HG02981 (cell line): ENCODE measurements at regions not wholly inside any gene's neighbourhood (a gene's known extent, or its start where the extent isn't known, plus 50 kb on each side); places are given as distances from the start of the nearest gene placed in this dataset.

Experiments used
- ATAC-seq: cut with Tn5 transposase; IDR thresholded peaks from one replicate; pipeline ENCODE4 v1.9.1; 2021; ENCODE audit warnings: mild to moderate bottlenecking, moderate library complexity; ENCODE audit not compliant: unreplicated experiment

DNA sequence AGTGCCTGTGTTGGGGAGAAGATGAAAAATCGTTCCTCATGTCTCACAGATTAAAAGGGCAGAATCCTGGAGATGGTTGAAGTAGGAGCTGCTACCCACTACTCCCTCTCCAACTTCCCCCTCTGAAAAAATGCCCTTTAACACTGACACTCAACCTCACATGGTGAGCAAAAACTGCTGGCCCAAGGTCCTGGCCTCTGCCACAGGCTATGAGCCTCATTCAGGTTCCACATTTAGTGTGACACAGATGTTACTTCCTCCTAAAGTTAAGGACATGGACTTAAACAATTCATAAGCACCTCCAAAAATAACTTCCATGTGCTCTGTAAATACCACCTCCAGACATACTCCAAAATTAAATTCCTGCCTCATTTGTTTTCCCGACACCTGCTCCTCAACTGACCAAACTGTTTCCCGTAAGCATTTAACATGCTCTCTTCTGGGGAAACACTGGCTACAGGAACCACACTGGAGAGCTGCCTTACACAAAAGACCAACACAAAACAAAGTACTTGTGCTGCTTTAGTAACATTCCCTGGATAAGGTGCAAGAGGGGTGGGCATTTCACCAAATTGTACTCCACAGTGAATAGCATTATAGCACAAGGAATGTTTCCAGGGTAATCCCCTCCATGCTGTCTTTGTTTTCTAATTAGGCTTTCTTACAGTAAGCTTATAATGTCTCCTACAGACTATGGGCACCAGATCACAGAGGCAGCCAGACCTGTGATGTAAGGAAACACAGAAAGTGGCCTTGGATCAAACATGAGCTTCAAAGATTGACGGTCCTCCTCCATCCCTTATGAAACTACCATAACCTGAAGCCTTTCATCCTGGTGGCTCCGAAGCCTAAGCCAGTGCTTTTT is 57.0 kb downstream of the PHLDA1 start:
- no peak for ATAC-seq

DNA sequence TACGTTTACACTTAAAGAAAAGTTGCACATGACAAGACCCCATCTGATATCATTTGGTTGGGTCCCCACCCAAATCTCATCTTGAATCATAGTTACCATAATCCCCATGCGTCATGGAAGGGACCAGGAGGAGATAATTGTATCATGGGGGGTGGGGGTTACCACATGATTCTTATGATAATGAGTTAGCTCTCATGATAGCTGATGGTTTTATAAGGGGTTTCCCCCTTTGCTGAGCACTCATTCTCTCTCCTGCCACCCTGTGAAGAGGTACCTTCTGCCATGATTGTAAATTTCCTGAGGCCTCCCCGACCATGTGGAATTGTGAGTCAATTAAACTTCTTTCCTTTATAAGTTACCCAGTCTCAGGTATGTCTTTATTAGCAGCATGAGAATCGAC is 60.3 kb downstream of the PHLDA1 start:
- no peak for ATAC-seq

DNA sequence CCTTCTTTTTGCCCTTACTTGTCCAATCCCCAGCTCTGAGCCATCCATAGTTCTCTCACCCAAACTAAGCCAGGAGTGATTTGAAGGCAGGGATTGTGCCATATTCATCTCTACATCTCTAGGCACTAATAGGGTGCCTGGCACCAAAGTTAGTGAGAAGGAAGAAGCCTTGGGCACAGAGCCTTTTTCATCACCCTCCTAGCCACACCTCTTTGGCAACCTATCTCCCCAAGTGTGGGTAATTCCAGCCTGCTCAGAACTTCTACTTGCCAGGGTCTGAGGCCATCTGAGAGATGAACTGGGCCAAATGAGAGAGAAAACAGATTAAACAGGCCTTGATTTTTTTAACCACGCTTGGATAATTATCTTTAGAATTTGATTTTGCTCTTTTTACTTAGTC is 61.3 kb downstream of the PHLDA1 start:
- ATAC-seq, result no peak

DNA sequence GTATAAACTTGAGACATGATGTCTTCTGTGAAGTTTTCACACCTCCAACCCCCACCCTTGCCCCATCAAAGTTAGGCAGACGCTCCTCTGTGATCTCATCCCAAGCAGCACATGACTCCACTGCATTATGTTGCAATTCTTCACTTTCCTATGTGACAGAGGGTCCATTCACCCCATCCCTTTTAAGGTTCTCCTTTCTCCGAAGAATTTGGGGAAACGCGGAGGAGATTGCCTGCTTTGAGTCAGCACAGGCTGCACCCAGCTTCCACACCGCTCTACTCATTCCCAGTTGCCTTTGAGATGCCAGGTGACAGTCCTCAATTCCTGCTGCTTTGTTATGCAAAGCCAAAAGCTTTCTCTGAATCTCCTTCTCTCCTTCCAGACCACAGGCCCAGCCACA is 61.8 kb downstream of the PHLDA1 start:
- no peak for ATAC-seq

DNA sequence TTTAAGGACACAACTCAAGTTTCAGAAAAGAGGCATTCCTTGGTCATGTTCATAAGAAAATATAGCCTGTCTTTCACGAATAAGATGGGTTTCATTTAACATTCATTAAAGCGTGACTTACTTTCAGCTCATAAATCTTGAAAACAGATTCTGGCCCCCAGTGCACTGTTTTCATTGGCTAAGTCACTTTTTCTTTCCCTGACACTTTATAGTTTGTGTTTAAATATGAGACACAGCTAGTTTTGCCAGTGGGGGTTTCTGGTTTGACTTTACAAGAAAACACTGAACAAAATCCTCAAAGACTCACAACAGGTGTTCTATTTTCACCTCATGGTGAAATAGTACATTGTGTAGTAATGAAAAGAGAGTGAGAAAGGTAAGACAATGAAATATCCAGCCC is 65.9 kb downstream of the PHLDA1 start:
- ATAC-seq, result no peak

DNA sequence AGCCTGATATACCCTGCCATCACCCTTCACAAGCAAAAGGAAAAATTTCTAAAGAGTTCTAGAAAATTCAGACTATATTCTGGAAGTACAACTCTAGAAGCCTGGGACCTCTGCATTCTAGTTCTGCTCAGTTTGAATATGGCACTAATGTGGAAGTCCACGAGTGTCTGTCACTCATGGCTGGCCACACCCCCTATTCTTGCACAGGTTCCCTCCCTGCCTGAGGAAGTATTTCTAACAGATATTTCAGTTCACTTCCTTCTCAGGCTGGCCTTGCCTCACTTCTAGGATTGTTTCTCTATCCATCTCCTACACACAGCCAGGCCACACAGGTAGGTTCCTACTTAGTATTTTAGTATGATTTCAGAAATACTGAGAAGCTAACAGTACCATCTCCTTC is 67.4 kb downstream of the PHLDA1 start:
- ATAC-seq, result peak; percentile 46

DNA sequence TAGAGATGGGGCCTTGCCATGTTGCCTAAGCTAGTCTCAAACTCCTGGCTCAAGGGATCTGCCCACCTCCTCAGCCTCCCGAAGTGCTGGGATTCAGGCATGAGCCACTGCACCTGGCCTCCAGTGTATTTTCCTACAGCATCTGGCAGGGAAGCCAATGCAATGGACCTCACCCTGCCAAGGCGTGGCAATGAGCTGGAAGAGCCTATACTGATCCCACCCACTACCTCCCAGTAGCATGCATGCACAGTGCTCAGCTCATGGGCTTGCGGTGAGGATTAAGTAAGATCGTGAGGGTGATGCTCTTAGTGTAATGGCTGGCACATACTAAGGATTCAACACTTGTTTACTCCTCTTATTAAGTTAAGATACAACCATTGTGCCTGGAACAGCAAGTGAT is 69.7 kb downstream of the PHLDA1 start:
- ATAC-seq, result no peak

DNA sequence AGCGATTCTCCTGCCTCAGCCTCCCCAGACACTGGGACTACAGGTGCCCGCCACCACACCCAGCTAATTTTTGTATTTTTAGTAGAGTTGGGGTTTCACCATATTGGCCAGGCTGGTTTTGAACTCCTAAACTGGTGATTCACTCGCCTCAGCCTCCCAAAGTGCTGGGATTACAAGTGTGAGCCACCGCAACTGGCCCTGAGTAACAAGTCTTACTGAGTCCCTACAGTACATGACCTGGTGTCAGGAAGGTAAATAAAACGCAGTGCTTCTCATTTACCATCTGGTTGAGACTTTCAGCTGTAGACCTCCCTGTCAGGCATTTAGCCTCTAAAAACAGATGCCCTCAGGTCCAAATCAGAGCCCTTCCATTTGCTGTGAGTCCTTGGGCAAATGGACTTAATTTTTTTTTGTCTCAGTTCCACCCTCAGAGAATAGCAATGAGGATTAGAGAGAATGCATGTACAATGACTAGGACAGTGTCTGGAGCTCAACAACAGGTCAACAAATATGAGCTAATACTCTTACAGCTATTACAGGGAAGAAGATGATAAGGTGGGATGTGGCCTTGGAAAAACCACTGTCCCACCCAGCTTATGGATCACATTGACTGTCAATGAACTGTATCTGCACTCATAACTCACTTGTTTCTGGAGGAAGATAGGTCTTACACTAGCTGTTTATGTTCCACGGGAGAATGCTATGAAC is 70.5 kb downstream of the PHLDA1 start:
- no peak for ATAC-seq

DNA sequence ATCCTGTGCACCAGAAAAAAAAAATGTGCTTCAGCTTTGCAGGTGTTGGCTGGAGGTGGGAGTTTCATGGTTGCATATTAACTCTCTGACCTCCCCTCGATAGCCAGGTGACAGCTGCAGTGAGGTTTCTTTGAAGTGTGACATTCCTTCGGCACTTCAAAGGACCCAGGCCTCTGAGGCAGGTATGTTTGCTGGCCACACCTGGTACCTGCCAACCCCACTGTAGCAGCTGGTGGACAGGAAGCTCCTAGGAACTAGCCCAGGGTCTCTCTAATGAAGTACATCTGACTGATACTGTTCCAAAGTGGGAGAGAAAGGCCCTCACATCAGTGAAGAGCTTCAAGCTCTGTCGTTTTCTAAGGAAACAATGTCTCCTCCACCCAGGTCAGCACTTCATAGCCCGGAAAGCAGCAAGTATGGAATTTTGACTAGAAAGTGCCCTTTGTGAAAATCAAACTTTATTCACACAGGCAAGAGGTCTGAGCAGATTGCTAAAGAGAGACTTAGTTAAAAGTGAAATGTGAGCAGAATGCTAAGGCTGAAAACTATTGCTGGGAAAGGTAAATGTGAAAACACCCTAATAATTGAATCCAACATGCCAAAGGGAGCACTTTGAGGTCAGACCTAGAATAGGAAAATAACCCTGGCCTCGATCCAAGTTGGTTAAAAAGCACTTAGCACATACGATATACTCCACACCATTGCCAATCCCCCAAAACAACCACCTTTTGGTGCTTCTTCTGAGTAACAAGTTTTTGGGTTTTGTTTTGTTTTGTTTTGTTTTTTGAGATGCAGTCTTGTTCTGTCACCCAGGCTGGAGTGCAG is 71.3 kb downstream of the PHLDA1 start:
- ATAC-seq, result no peak

DNA sequence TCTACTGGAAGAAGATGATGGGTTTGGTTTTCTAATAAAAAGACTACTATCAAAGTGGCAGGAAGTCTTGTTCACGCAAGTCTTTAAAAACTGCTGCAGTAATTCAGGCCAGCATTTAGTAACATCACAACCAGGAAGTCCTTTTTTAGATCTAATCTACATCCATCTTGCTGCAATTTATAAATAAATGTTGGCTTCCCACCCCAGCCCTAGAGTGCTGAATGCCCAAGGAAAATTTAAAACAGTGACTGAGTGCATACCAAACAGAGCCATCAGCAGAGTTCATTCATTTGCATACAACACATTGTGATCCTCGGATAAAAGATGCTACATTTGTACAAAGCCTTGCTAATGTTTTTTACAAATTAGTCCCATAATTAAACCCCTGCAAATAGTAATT is 72.1 kb downstream of the PHLDA1 start:
- no peak for ATAC-seq

DNA sequence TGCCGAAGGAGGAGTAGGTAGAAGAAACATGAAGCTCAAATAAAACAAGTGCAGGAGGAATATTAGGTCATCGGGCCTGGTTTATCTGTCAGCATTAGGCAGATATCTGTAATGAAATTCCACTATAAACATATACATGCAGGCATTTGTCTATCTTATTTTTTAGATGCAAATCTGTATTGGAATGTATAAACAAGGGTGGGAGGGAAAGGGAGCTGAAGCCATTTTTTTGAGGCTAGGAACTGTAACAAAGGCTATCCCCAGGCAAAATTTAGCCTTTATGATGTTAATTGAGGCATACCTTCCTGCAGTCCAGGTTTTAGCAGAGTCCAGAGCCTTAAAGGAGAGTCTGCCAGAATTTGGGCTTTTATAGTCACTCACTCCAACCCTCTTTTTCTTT is 72.5 kb downstream of the PHLDA1 start:
- no peak for ATAC-seq

DNA sequence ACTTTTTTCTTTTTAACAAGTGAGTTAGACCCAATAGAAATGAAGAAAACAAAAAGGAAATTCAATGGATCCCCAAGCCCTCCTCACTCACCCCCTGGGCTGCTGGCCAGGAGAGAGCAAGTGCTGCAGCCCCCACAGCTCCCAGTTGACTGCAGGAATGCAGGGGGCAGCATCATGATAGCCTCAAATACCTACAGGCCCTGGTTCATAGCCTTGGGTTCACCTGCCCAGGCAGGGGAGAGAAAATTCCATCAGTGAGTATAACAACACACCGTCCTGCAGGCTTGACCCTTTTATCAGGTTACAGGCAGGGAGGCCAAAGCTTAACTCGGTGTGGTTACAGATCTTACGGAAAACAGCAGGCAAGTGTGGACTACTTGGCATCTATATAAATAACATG is 76.3 kb downstream of the PHLDA1 start:
- ATAC-seq, result no peak

DNA sequence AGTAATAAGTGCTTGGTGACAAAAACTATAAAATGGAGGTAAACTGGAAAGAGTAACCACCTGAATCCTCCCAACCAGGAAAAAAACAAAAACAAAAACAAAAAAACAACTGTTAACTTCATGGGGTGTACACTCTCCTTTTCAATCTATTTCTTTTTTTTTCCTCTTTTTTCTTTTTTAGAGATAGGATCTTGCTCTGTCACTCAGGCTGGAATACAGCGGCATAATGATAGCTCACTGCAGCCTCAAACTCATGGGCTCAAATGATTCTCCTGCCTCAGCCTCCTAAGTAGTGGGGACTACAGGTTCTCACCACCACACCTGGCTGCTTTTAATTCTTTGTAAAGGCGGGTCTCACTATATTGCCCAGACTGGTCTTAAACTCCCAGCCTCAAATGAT is 76.8 kb downstream of the PHLDA1 start:
- no peak for ATAC-seq

DNA sequence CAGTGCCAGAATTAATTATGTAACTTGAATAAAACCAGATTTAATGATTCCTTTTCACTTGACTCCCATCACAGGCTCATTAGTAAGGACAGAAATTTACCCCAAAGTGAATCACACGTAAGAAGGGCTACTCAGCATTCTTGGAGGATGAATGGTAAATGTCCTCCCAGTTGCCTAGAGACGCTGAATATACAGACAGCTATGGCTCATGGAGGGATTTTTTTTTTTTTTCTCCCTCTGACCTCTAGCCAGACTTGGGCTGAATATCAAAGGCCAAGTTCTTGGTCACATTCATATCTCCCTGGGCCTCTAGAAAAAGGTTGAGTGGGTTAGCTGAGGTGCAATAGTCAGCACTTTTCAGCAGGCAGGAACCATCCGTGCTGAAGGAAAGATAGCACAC is 77.5 kb downstream of the PHLDA1 start:
- no peak for ATAC-seq

DNA sequence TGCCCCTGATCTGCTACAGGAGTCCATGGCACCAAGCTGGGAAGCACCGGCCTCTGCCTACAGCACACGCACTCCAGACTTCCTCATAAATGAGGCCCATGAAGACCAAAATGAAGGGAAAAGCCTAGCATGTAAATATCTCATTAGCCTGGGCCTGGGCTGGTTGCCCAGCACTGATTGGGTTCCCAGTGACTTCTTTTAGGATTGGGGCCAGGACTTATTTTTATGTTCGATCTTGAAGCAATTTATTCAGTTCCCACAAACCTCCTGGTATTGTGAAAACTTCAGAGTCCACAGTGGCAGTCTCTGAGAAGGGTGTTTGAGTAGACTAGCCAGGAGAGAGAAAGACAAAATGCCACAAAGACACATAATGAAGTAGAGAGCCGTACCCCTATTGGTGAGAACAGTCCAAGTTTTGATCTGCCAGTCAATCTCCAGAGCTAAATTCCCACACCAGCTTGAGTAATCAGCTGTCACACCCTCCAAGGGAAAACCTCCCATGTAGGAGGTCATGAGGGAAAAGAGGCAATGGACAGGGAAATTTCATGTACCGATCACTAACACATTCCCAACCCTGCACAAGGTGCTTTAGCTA is 78.2 kb downstream of the PHLDA1 start:
- no peak for ATAC-seq

DNA sequence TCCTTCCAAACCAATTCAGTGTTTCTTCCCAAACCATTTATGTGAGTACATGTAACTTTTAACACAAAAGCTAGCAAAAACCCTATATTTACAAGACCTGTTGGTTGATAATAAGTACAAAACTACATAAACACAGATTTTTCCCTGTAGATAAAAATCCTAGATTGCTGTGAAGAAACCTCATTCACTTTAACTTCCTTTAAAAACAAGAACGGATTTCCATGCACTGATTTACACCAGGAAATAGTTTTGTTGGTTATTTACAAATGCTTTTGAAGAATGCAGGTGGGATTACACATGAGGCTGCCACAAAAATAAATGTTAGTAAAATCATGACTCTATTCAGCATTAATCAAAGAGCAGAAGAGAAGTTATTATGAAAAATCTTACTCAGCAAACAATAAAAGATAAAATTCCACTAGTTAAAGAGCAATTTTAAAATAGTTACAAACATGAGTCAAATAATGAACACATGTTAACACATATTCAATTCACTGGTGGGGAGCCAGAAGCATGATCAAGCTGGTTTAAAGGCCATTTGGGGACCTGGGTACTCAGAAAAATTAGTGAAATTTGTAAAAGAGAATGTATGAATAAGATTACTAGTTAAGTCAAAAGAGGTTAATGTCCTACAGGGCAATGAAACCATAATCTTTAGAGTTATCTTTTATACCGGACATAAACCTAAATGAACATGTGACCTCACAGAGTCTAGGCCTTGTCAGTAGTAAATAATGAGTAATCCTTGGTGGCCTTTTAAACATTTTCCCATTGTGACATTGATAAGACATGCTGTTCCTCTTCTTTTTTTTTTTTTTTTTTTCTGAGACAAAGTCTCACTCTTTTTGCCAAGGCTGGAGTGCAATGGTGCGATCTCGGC is 79.9 kb downstream of the PHLDA1 start:
- ATAC-seq, result no peak

DNA sequence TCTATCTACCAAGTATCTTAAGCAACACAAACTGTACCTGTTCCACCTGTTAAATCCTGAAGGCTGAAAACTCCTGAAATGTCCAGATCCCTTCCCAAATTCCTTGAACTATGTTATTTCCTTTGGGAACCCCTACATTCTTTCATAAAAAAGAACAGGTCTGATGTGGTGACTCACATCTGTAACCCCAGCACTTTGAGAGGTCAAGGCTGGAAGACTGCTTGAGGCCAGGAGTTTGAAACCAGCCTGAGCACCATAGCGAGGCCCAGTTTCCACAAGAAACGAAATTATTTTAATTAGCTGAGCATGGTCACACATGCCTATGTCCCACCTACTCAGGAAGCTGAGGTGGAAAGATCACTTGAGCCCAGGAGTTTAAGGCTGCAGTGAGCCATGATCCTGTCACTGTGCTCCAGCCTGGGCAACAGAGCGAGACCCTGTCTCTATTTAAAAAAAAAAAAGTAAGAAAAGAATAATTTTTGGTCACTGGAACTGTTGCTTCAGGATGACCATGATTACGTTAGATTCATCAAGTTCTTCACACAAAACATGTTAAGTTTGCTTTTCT is 84.3 kb downstream of the PHLDA1 start:
- no peak for ATAC-seq

DNA sequence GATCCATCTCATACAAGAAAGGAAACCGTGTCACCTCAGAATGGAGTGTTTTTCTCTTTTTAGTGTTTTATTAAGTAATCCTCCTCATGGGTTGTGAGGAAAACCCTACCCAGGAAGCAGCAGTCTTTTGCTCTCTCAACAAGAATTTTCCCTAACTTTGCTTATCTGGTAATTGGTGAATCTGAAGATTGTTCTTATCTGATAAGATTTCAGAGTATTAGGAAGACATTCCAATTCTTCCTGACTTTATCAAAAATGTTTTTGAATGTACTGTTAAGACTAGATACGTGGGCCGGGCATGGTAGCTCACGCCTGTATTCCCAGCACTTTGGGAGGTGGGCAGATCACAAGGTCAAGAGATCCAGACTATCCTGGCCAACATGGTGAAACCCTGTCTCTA is 86.0 kb downstream of the PHLDA1 start:
- no peak for ATAC-seq

DNA sequence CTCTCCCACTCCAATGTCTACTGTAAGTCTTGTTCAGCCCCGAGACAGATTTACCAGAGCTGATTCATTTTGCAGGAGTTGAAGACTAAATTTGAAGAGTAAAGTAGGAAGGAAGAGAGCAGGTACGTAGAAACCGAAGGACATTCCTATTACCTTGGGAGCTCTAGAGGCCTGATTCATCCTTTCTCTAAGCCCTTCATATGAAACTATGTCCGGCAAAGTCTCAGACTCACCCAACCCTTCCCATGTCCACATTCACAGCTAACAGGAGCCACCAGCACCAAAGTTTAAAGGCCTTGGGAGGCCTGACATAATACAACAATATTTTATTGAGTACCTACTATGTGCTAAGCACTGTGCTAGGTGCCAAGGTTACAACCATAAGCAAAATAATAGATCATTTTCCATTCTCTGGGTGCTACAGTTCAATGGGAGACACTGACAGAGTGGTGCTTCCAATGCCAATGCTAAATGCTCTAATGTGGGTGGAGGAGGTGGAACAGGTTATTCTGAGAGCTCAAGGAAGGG is 86.6 kb downstream of the PHLDA1 start:
- ATAC-seq, result no peak
